Posterior cingulate gyrus (tissue), 11 donors: ENCODE measurements at regions not wholly inside any gene's neighbourhood (a gene's known extent, or its start where the extent isn't known, plus 50 kb on each side); places are given as distances from the start of the nearest gene placed in this dataset.

Source experiments
- DNase-seq, 10 donors: peaks; one replicate each; pipeline versions ENCODE4 v3.0.0 to v3.0.0-alpha.2; 2020 to 2021; ENCODE audit warnings: mixed read lengths in 3 of 10
- intact Hi-C: fragments of 100-400 bp; cut with DNase I; formaldehyde crosslinking; loops from one replicate; pipeline ENCODE4 v1.15.1; 2023

DNA sequence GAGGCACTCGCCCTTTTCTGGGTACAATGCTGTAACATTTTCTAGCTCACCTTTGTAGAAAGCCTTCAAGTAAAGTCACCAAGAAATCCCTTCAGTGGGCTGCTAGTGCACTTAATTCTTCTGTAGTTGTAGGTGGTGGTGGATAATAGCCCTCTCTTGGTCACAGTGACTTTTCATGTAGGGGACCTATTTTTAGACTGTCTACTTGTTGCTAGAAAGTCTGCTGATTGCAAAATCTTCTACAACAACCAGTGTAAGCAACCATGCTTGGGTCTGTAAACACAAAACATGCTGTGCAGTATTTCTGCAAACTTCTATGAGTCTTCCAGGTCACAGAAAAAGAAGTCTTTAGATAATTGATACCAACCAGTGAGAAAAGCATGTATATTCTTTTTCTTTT lies 55.6 kb downstream of the PBDC1 start:
- no peak for DNase-seq
- intact Hi-C loops, result no loop called here

DNA sequence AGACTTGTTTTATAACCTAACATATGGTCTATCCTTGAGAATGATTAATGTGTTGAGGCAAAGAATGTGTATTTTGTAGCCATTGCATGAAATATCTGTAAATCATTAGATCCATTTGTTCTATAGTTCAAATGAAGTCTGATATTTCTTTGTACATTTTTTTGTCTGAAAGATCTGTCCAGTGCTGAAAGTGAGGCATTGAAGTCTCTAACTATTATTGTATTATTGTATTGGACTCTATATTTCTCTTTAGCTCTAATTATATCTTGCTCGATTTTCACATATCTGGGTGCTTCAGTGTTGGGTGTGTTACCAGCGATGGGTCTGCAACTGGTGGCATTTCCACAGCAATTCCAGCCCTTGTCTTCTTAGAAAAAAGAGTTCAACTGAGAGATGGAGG lies 76.0 kb downstream of the PBDC1 start:
- intact Hi-C loops, result no loop called here
- no peak for DNase-seq

DNA sequence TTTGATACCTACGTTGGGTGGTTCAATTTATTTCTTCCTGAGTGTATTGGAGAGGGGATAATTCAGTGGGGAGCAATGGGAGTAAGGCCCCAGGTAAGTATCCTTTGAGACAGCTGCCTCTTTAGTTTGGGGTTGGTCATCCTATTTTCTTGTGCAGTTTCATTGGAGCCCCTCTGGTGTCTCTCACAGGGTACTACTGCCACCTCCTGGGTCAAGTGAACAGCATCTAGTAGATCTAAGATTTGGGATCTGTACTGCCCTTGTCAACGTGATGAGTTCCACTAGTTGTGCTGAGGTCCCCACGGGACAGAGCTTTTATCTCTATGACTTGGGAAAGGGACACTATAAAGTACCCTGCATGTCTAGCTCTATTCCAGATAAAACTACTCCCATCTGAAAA lies 80.6 kb downstream of the PBDC1 start:
- DNase-seq, result peak in 2 of 10 donors; percentile 19 to 25
- intact Hi-C loops, result no loop called here

DNA sequence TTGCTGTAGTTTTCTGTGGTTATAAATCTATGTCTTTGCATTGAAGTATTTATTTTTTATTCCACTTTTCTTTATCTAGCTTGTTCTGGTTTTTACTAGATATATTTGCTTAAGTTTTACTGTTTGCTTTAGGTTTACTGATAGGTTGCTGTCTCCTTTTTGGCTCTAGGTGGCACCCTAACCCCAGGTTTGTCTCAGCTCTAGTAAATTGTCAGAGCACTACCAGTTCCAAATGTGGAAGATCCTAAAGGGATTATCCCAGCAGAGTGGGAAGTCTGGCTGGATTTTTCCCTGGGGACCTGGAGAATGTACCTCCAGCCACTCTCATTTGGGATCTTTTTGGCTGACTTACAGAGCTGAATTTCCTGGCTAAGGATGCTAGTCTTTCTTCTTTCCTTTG lies 106.1 kb downstream of the PBDC1 start:
- DNase-seq, result peak in 5 of 10 donors; percentile 25 to 85 (median 42)
- intact Hi-C loops, result loop anchor here (2.0 kb wide), 1 partner anchor 176 kb away; no protein-coding TSS in a partner anchor
